SU-DHL-6 (cell line): ENCODE measurements at regions not wholly inside any gene's neighbourhood (a gene's known extent, or its start where the extent isn't known, plus 50 kb on each side); places are given as distances from the start of the nearest gene placed in this dataset.

Source experiments
- EZH2phosphoT487 ChIP-seq: fragments of 200-600 bp; sonication (generic), shearing (Covaris generic); conservative IDR thresholded peaks from 2 replicates; pipeline ENCODE4 v1.6.1; 2018; ENCODE audit warnings: mild to moderate bottlenecking, antibody characterized with exemption, low read length, moderate library complexity, mixed read lengths
- TF ChIP-seq, protein P1 (sequence below): fragments of 200-600 bp; sonication (generic); IDR thresholded peaks from one replicate; pipeline ENCODE4 v1.5.1; 2017; ENCODE audit warnings: antibody characterized with exemption, mild to moderate bottlenecking, low read length, moderate library complexity; ENCODE audit not compliant: insufficient read depth, poor library complexity, severe bottlenecking

- TF ChIP-seq, protein P1, sequence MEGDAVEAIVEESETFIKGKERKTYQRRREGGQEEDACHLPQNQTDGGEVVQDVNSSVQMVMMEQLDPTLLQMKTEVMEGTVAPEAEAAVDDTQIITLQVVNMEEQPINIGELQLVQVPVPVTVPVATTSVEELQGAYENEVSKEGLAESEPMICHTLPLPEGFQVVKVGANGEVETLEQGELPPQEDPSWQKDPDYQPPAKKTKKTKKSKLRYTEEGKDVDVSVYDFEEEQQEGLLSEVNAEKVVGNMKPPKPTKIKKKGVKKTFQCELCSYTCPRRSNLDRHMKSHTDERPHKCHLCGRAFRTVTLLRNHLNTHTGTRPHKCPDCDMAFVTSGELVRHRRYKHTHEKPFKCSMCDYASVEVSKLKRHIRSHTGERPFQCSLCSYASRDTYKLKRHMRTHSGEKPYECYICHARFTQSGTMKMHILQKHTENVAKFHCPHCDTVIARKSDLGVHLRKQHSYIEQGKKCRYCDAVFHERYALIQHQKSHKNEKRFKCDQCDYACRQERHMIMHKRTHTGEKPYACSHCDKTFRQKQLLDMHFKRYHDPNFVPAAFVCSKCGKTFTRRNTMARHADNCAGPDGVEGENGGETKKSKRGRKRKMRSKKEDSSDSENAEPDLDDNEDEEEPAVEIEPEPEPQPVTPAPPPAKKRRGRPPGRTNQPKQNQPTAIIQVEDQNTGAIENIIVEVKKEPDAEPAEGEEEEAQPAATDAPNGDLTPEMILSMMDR: no peak
- TF ChIP-seq EZH2phosphoT487: no peak
Observed at GRCh38 chr4:130056286-130056685, 960.3 kb downstream of the C4orf33 start.
